Karpas-422 (cell line): ENCODE measurements at regions not wholly inside any gene's neighbourhood (a gene's known extent, or its start where the extent isn't known, plus 50 kb on each side); places are given as distances from the start of the nearest gene placed in this dataset.
"Not testable (repeated sequence)": the region's sequence is repeated elsewhere in the genome, so short reads cannot be mapped to it uniquely, and the experiment has no call there.

Source experiments
- DNase-seq: peaks from one replicate; pipeline ENCODE4 v3.0.0-alpha.2; 2015
- H2AFZ ChIP-seq: fragments of 200-600 bp; sonication (generic); 2 replicates; pipeline ENCODE4 v1.6.1; 2014; ENCODE audit warnings: antibody characterized with exemption, low read length, mixed read lengths
- H3K27ac ChIP-seq: fragments of 200-600 bp; sonication (generic); 2 replicates; pipeline ENCODE4 v1.5.1; 2014; ENCODE audit warnings: mild to moderate bottlenecking, low read length, moderate library complexity
- H3K27me3 ChIP-seq: fragments of 200-600 bp; sonication (generic); 2 replicates; pipeline ENCODE4 v1.6.1; 2014; ENCODE audit warnings: low read length, mixed read lengths
- H3K36me3 ChIP-seq: fragments of 200-600 bp; sonication (generic); 2 replicates; pipeline ENCODE4 v1.6.1; 2014; ENCODE audit warnings: low read length, mixed read lengths; ENCODE audit not compliant: insufficient read depth
- H3K4me1 ChIP-seq: fragments of 200-600 bp; sonication (generic); 2 replicates; pipeline ENCODE4 v1.6.1; 2014; ENCODE audit warnings: mild to moderate bottlenecking, low read length, mixed read lengths
- H3K4me2 ChIP-seq: fragments of 200-600 bp; sonication (generic); 2 replicates; pipeline ENCODE4 v1.6.1; 2014; ENCODE audit warnings: low read length, low read depth, mild to moderate bottlenecking; ENCODE audit not compliant: poor library complexity, severe bottlenecking
- H3K4me3 ChIP-seq: fragments of 200-600 bp; sonication (generic); 2 replicates; pipeline ENCODE4 v1.5.1; 2014; ENCODE audit warnings: mild to moderate bottlenecking, antibody characterized with exemption, low read length, mixed read lengths
- H3K79me2 ChIP-seq: fragments of 200-600 bp; sonication (generic); 2 replicates; pipeline ENCODE4 v1.6.1; 2014; ENCODE audit warnings: mild to moderate bottlenecking, low read length, mixed read lengths
- H3K9ac ChIP-seq: fragments of 200-600 bp; sonication (generic); 2 replicates; pipeline ENCODE4 v1.6.0; 2014; ENCODE audit warnings: low read length
- H3K9me2 ChIP-seq: fragments of 200-600 bp; sonication (generic), shearing (Covaris generic); replicated peaks from 2 replicates; pipeline ENCODE4 v1.6.0; 2014; ENCODE audit warnings: mild to moderate bottlenecking, low read length, moderate library complexity; ENCODE audit not compliant: insufficient read depth
- H3K9me3 ChIP-seq: fragments of 300-700, 200-600 bp; sonication (generic); 2 replicates; pipeline ENCODE4 v1.6.1; 2014; ENCODE audit warnings: low read length, mixed read lengths
- H4K20me1 ChIP-seq: fragments of 200-600 bp; sonication (generic); 2 replicates; pipeline ENCODE4 v1.6.1; 2014; ENCODE audit warnings: mild to moderate bottlenecking, antibody characterized with exemption, low read length, low read depth; ENCODE audit not compliant: insufficient read depth

DNA sequence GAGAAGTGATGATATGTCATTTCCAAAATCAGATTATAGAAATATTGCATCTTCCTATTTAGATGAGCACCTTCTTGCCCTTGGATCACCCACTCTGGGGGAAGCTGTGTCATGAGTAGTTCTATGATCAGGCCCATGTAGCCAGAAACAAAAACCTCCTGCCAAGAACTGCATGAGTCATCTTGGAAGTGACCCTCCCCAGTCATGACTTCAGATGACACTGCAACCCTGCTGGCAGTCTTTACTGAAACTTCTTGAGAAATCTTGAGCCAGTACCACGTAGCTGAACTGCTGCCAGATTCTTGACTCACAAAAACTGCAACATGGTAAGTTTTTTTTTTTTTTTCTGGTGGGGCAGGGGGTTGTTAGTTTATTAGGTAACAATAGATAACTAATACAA, 439.6 kb upstream of the PTGER4 start:
- no peaks in the 10 kb centered on the region for H3K9me2 ChIP-seq
- H3K9ac ChIP-seq = no peak overlapping the region
- no peak for DNase-seq
- H2AFZ ChIP-seq = no peak overlapping the region
- H3K27ac ChIP-seq = no peak overlapping the region
- H3K4me1 ChIP-seq = no peaks in the 10 kb centered on the region
- no peaks in the 10 kb centered on the region for H3K9me3 ChIP-seq
- H3K79me2 ChIP-seq = no peaks in the 10 kb centered on the region
- H3K27me3 ChIP-seq = no peaks in the 10 kb centered on the region
- H3K4me2 ChIP-seq = no peak overlapping the region
- no peak overlapping the region for H3K4me3 ChIP-seq
- H4K20me1 ChIP-seq = no peaks in the 10 kb centered on the region
- no peaks in the 10 kb centered on the region for H3K36me3 ChIP-seq

DNA sequence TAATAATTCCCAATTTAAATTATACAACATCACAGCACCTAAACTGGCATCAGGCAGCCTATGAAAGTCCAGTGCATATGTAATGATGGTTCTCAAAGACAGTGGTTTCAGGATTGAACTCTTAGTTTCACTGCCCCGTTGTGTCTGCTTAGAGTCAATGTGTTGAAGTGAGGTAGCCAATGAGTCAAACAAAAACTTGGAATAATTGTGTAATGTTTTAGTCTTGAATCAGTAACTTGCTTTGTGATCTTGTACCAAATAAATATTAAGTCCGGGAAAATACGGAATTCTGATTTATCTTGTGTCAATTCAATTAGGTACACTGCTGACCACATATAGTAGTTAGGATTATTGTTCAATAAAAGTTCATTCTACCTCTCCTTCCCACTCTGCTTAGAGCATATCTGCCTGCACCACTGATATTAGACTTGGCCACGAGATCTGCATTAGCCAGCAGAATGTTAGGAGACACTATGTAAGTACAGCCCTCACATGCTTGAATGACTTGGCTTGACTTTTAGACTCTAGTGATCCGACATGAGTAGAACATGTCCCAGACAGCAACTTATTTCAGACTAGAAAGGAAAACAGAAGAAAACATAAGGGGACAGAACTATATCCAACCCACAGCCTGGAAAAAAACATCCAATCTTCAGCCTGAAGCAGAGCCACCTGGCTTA, 441.5 kb upstream of the PTGER4 start:
- Histone ChIP-seq H3K36me3 (no peaks in the 10 kb centered on the region), H2AFZ (no peak overlapping the region), H3K9me2 (no peaks in the 10 kb centered on the region), H3K27ac (no peak overlapping the region), H3K9ac (no peak overlapping the region), H4K20me1 (no peaks in the 10 kb centered on the region), H3K4me3 (no peak overlapping the region), H3K27me3 (no peaks in the 10 kb centered on the region), H3K9me3 (no peaks in the 10 kb centered on the region), H3K79me2 (no peaks in the 10 kb centered on the region), H3K4me1 (no peaks in the 10 kb centered on the region), H3K4me2 (no peak overlapping the region)
- no peak for DNase-seq

DNA sequence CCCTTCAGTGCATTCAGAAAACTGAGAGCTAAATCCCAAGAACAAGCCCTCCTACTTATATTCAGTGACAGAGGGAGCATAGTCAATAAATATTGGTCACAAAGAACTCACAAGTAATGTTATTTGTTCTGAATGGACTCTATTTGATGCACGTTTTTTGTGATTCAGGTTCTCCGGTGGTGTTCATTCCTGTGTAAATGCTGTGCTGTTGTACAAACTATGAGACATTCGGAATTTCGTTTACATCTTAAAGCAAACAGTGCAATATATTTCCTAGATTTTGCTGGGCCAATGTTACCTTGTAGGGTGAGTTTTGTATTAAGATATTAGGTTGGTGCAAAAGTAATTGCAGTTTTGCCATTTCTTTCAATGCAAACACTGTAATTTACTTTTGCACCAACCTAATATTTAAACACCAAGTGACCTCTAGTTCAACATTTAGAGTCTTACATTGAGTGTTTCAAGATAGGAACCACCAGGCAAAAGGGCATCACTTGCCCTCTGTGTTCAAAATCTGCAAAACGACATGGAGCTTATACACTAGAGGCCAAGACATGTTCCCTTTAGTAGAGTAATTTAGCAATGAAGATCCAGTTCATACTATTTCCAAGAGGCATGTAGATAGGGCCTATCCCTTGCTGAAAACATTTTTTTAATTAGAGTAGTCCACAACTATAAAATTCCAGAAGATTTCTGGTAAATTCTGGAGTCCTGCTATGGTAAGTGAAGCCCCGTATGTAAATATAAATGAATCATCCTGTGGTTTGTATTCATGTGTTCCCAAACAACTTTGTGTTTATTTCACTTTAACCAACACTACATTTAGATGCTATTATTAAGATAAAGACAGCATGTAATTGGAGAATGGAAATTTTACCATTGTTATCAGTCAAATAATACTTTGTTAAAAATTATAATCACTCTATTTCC, 444.0 kb upstream of the PTGER4 start:
- Histone ChIP-seq H3K27ac (no peak overlapping the region), H4K20me1 (no peaks in the 10 kb centered on the region), H3K36me3 (no peaks in the 10 kb centered on the region), H3K4me3 (no peak overlapping the region), H3K4me1 (no peaks in the 10 kb centered on the region), H3K9ac (no peak overlapping the region), H3K9me2 (no peaks in the 10 kb centered on the region), H3K9me3 (no peaks in the 10 kb centered on the region), H3K4me2 (no peak overlapping the region), H2AFZ (no peak overlapping the region), H3K27me3 (no peaks in the 10 kb centered on the region), H3K79me2 (no peaks in the 10 kb centered on the region)
- DNase-seq = no peak

DNA sequence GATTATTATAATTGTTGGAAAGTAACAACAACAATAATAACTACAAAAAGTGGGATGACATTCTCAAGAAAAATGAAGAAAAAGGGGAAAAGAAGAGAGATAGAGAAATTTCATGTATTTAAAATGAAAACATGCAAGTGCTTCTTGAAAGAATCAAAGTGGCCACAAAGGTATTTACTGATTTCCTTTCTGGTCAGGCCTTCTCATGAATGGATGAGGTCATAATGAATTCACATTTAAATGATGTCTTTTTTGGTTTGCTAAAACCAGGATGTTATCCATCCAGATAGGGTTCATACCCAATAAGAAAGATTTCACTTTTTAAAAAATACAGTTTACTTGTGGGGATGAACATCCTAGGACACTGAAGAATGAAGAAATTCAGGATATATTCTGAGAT, 446.4 kb upstream of the PTGER4 start:
- Histone ChIP-seq H3K9me3 (no peaks in the 10 kb centered on the region), H3K4me1 (no peaks in the 10 kb centered on the region), H4K20me1 (no peaks in the 10 kb centered on the region), H3K36me3 (no peaks in the 10 kb centered on the region), H3K4me3 (no peak overlapping the region), H3K9me2 (no peaks in the 10 kb centered on the region), H3K27me3 (no peaks in the 10 kb centered on the region), H2AFZ (no peak overlapping the region), H3K27ac (no peak overlapping the region), H3K9ac (no peak overlapping the region), H3K79me2 (no peaks in the 10 kb centered on the region), H3K4me2 (no peak overlapping the region)
- DNase-seq = no peak

DNA sequence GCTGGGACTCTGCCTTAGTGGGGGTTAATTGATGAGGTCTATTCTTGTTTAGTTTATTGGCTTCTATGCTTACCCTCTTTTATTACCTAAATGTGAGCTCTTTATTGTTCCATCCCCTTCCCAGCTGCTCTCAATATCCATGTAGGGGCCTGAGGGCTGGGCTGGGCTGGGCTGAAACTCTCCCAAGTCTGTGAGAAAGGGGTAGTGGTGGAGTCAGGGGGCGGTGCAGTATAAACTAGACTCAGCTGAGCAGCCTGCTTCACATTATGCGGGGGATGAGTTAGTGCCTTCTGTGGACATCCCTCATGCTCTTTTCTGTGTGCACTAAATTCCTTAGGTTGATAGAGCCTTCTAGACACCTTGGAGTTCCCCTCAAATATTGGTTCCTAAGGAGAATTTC, 451.8 kb upstream of the PTGER4 start:
- Histone ChIP-seq H4K20me1 (no peaks in the 10 kb centered on the region), H3K9me3 (no peaks in the 10 kb centered on the region), H3K4me3 (no peak overlapping the region), H3K36me3 (no peaks in the 10 kb centered on the region), H3K79me2 (no peaks in the 10 kb centered on the region), H3K4me2 (no peak overlapping the region), H3K4me1 (no peaks in the 10 kb centered on the region), H3K9ac (no peak overlapping the region), H3K27me3 (no peaks in the 10 kb centered on the region), H3K27ac (no peak overlapping the region), H2AFZ (no peak overlapping the region), H3K9me2 (no peaks in the 10 kb centered on the region)
- no peak for DNase-seq

DNA sequence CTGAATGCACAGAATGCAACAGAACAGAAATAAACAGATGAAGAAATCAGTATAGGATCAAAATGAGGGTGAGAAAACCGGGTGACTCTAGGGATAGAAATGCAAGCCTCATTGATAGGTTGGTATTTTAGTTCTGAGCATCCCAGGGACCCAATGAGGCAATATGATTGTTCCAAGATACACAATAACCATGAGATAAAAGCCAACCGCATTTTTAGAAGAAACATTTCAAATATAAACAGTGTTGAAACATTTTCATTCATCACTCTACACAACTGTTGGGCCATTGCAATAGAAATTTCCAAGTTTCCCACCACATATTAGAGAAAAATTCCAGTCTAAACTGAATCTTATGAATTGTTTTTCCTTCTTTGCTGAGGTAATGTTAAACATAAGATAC, 452.3 kb upstream of the PTGER4 start:
- Histone ChIP-seq H4K20me1 (no peaks in the 10 kb centered on the region), H3K4me2 (no peak overlapping the region), H3K27me3 (no peaks in the 10 kb centered on the region), H3K9ac (no peak overlapping the region), H3K9me3 (no peaks in the 10 kb centered on the region), H3K4me1 (no peaks in the 10 kb centered on the region), H2AFZ (no peak overlapping the region), H3K9me2 (no peaks in the 10 kb centered on the region), H3K79me2 (no peaks in the 10 kb centered on the region), H3K36me3 (no peaks in the 10 kb centered on the region), H3K4me3 (no peak overlapping the region), H3K27ac (no peak overlapping the region)
- no peak for DNase-seq

DNA sequence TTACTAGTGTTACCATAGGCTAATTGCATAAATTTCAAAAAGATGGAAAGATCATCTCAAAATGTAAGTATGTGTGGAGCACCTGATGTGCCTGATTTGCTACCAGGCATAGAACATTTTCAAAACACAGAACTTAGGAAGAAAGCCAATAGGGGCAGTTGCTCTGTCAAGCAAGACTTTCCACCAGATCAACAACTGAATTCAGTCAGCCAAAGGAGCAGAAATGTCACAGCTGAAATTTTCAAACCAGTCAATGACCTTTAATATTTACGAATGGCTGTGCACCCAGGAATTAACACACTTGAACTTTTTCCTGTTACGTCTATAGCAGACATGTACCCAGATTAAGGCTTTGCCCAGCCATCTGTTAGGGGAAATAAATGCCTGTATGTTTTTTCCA, 452.8 kb upstream of the PTGER4 start:
- no peaks in the 10 kb centered on the region for H3K9me2 ChIP-seq
- no peaks in the 10 kb centered on the region for H3K4me1 ChIP-seq
- no peaks in the 10 kb centered on the region for H4K20me1 ChIP-seq
- H3K9ac ChIP-seq = no peak overlapping the region
- H3K36me3 ChIP-seq = no peaks in the 10 kb centered on the region
- no peak overlapping the region for H3K27ac ChIP-seq
- no peaks in the 10 kb centered on the region for H3K27me3 ChIP-seq
- H2AFZ ChIP-seq = no peak overlapping the region
- DNase-seq = no peak
- H3K4me2 ChIP-seq = no peak overlapping the region
- H3K9me3 ChIP-seq = no peaks in the 10 kb centered on the region
- no peak overlapping the region for H3K4me3 ChIP-seq
- no peaks in the 10 kb centered on the region for H3K79me2 ChIP-seq

DNA sequence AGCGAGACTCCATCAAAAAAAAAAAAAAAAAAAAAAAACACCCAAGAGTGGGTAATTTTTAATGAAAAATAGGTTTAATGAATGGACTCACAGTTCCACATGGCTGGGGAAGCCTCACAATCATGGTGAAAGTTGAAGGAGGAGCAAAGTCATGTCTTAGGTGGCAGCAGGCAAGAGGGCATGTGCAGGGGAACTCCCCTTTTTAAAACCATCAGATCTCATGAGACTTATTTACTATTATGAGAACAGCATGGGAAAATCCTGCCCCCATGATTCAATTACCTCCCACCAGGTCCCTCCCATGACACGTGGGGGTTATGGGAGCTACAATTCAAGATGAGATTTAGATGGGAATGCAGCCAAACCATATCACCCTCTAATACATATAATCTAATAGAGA, 454.6 kb upstream of the PTGER4 start:
- not testable (repeated sequence) for H3K9ac ChIP-seq, H3K79me2 ChIP-seq, DNase-seq, H3K27me3 ChIP-seq, H3K4me2 ChIP-seq, H3K9me3 ChIP-seq, H3K4me3 ChIP-seq, H3K4me1 ChIP-seq, H3K36me3 ChIP-seq, H2AFZ ChIP-seq, H3K9me2 ChIP-seq, H3K27ac ChIP-seq, H4K20me1 ChIP-seq
